HEK293 (cell line): ENCODE measurements at regions not wholly inside any gene's neighbourhood (a gene's known extent, or its start where the extent isn't known, plus 50 kb on each side); places are given as distances from the start of the nearest gene placed in this dataset.

ENCODE experiments used
- CTCF ChIA-PET: fragments of 350-600 bp; formaldehyde crosslinking; extraction: SDS; loops from one replicate; lab custom pipeline; 2021; ENCODE audit warnings: antibody characterized with exemption; lab: Yijun Ruan, JAX
- POLR2A ChIA-PET: fragments of 300-600 bp; formaldehyde crosslinking; extraction: SDS; loops from one replicate; lab custom pipeline; 2020; ENCODE audit warnings: antibody characterized with exemption, inconsistent platforms; lab: Yijun Ruan, JAX
- H3K27ac ChIP-seq: fragments of 200-500 bp; sonication (Bioruptor generic); 2 replicates; pipeline ENCODE4 v1.5.1; 2014; ENCODE audit warnings: low read depth, low read length, control low read depth, inconsistent platforms; ENCODE audit errors: extremely low read depth
- H3K36me3 ChIP-seq, 2 experiments: fragments of 200-500 bp in 1 of 2; sonication (Bioruptor generic) in 1 of 2; 1 replicate in 1 of 2; 2 replicates in 1 of 2; pipeline ENCODE4 v1.5.1; 2014 to 2017; ENCODE audit warnings: inconsistent platforms in 2 of 2, low read length in 2 of 2; ENCODE audit not compliant: control insufficient read depth in 2 of 2, insufficient read depth in 1 of 2
- H3K4me1 ChIP-seq: fragments of 200-500 bp; sonication (Bioruptor generic); 2 replicates; pipeline ENCODE4 v1.5.1; 2014; ENCODE audit warnings: mild to moderate bottlenecking, low read length, inconsistent platforms; ENCODE audit not compliant: control insufficient read depth, insufficient read depth
- H3K4me3 ChIP-seq: 2 replicates; pipeline ENCODE4 v1.5.1; 2011; ENCODE audit warnings: low read depth, mild to moderate bottlenecking, control low read depth, low read length, moderate library complexity
- H3K9me3 ChIP-seq: fragments of 200-500 bp; sonication (Bioruptor generic); 2 replicates; pipeline ENCODE4 v1.5.1; 2014; ENCODE audit warnings: low read depth, low read length, inconsistent platforms; ENCODE audit not compliant: control insufficient read depth, insufficient read depth
- BCL11A ChIP-seq: fragments of 450-650 bp; formaldehyde crosslinking; IDR thresholded peaks from 2 replicates; pipeline ENCODE4 v1.5.1; 2016; ENCODE audit warnings: low read depth, missing biosample characterization, missing genetic modification characterization
- GLI4 ChIP-seq: fragments of 450-650 bp; formaldehyde crosslinking; IDR thresholded peaks from 2 replicates; pipeline ENCODE4 v1.5.1; 2016; ENCODE audit warnings: missing biosample characterization, missing genetic modification characterization
- KLF10 ChIP-seq: fragments of 450-650 bp; IDR thresholded peaks from 2 replicates; pipeline ENCODE4 v1.5.1; 2018; ENCODE audit warnings: missing biosample characterization, mild to moderate bottlenecking, missing genetic modification characterization
- ZBTB44 ChIP-seq: fragments of 450-650 bp; IDR thresholded peaks from 2 replicates; pipeline ENCODE4 v1.5.1; 2018; ENCODE audit warnings: missing biosample characterization, mild to moderate bottlenecking, missing genetic modification characterization
- ZFP41 ChIP-seq: fragments of 450-650 bp; formaldehyde crosslinking; IDR thresholded peaks from 2 replicates; pipeline ENCODE4 v1.5.1; 2016; ENCODE audit warnings: missing biosample characterization, missing genetic modification characterization, borderline replicate concordance
- ZNF112 ChIP-seq: fragments of 450-650 bp; formaldehyde crosslinking; IDR thresholded peaks from 2 replicates; pipeline ENCODE4 v1.5.0; 2017; ENCODE audit warnings: missing biosample characterization, missing genetic modification characterization
- ZNF19 ChIP-seq: fragments of 450-650 bp; formaldehyde crosslinking; IDR thresholded peaks from 2 replicates; pipeline ENCODE4; 2016; ENCODE audit warnings: missing biosample characterization, missing genetic modification characterization, low read depth
- ZNF2 ChIP-seq: fragments of 450-650 bp; formaldehyde crosslinking; IDR thresholded peaks from 2 replicates; pipeline ENCODE4 v1.5.1; 2016; ENCODE audit warnings: missing biosample characterization, missing genetic modification characterization
- ZNF324 ChIP-seq: fragments of 450-650 bp; formaldehyde crosslinking; IDR thresholded peaks from 2 replicates; pipeline ENCODE4 v1.5.1; 2016; ENCODE audit warnings: missing biosample characterization, missing genetic modification characterization
- ZNF423 ChIP-seq: fragments of 450-650 bp; formaldehyde crosslinking; IDR thresholded peaks from 2 replicates; pipeline ENCODE4 v1.5.1; 2016; ENCODE audit warnings: missing biosample characterization, missing genetic modification characterization
- ZNF48 ChIP-seq: fragments of 450-650 bp; formaldehyde crosslinking; IDR thresholded peaks from 2 replicates; pipeline ENCODE4 v1.5.1; 2016; ENCODE audit warnings: missing biosample characterization, missing genetic modification characterization
- ZNF488 ChIP-seq: fragments of 450-650 bp; formaldehyde crosslinking; IDR thresholded peaks from 2 replicates; pipeline ENCODE4 v1.5.1; 2016; ENCODE audit warnings: missing biosample characterization, missing genetic modification characterization
- ZNF548 ChIP-seq: fragments of 450-650 bp; formaldehyde crosslinking; IDR thresholded peaks from 2 replicates; pipeline ENCODE4 v1.5.1; 2016; ENCODE audit warnings: missing biosample characterization, missing genetic modification characterization
- ZNF549 ChIP-seq: fragments of 450-650 bp; IDR thresholded peaks from 2 replicates; pipeline ENCODE4 v1.5.1; 2018; ENCODE audit warnings: missing biosample characterization, missing genetic modification characterization, mild to moderate bottlenecking, inconsistent platforms, moderate library complexity
- ZNF596 ChIP-seq: fragments of 450-650 bp; IDR thresholded peaks from 2 replicates; pipeline ENCODE4 v1.5.0; 2018; ENCODE audit warnings: missing biosample characterization, mild to moderate bottlenecking, missing genetic modification characterization, moderate library complexity
- ZNF76 ChIP-seq: fragments of 450-650 bp; formaldehyde crosslinking; IDR thresholded peaks from 2 replicates; pipeline ENCODE4; 2016; ENCODE audit warnings: low read depth, missing biosample characterization, missing genetic modification characterization, borderline replicate concordance
- ZSCAN5A ChIP-seq: fragments of 450-650 bp; formaldehyde crosslinking; IDR thresholded peaks from 2 replicates; pipeline ENCODE4 v1.5.1; 2016; ENCODE audit warnings: missing biosample characterization, missing genetic modification characterization
- TF ChIP-seq, protein P1 (sequence below): fragments of 450-650 bp; formaldehyde crosslinking; IDR thresholded peaks from 2 replicates; pipeline ENCODE4 v1.5.1; 2016; ENCODE audit warnings: missing biosample characterization, missing genetic modification characterization
- TF ChIP-seq, protein P2 (sequence below): fragments of 450-650 bp; formaldehyde crosslinking; IDR thresholded peaks from 2 replicates; pipeline ENCODE4 v1.5.1; 2017; ENCODE audit warnings: missing biosample characterization, missing genetic modification characterization

GRCh38 chr6:164990901-164991300 is 318.5 kb downstream of the C6orf118 start (continued):
- no peak for TF ChIP-seq ZNF423 (tag by site-specific recombination)
- TF ChIP-seq ZSCAN5A (tag by site-specific recombination), result no peak

- CTCF ChIA-PET, result no interaction called here
- no peaks in the 10 kb centered on the region for H3K9me3 ChIP-seq
- POLR2A ChIA-PET, result no interaction called here
- no peak overlapping the region for H3K4me3 ChIP-seq
- no peaks in the 10 kb centered on the region for H3K4me1 ChIP-seq
- TF ChIP-seq ZNF488 (tag by site-specific recombination), result no peak
- TF ChIP-seq BCL11A (tag by site-specific recombination), result no peak
- no peak for TF ChIP-seq ZNF112
- no peak for TF ChIP-seq ZNF596
- no peak for TF ChIP-seq ZNF76 (tag by site-specific recombination)
- no peak for TF ChIP-seq ZBTB44
- TF ChIP-seq GLI4 (tag by site-specific recombination), result no peak
- no peak for TF ChIP-seq ZNF324 (tag by site-specific recombination)
- TF ChIP-seq ZNF19 (tag by site-specific recombination), result no peak
- no peak for TF ChIP-seq ZNF48
- TF ChIP-seq ZNF548 (tag by site-specific recombination), result no peak
- no peak for TF ChIP-seq ZFP41
- no peak for TF ChIP-seq KLF10 (tag by site-specific recombination)
- TF ChIP-seq, protein P1, sequence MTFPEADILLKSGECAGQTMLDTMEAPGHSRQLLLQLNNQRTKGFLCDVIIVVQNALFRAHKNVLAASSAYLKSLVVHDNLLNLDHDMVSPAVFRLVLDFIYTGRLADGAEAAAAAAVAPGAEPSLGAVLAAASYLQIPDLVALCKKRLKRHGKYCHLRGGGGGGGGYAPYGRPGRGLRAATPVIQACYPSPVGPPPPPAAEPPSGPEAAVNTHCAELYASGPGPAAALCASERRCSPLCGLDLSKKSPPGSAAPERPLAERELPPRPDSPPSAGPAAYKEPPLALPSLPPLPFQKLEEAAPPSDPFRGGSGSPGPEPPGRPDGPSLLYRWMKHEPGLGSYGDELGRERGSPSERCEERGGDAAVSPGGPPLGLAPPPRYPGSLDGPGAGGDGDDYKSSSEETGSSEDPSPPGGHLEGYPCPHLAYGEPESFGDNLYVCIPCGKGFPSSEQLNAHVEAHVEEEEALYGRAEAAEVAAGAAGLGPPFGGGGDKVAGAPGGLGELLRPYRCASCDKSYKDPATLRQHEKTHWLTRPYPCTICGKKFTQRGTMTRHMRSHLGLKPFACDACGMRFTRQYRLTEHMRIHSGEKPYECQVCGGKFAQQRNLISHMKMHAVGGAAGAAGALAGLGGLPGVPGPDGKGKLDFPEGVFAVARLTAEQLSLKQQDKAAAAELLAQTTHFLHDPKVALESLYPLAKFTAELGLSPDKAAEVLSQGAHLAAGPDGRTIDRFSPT (tag by site-specific recombination), result no peak
- TF ChIP-seq, all 188 proteins: peak for 0
- Histone ChIP-seq H3K27ac (no peak overlapping the region), H3K36me3 (no peaks in the 10 kb centered on the region)
Observed at GRCh38 chr6:164982389-164982788, 327.0 kb downstream of the C6orf118 start.

- no peaks in the 10 kb centered on the region for H3K36me3 ChIP-seq
- POLR2A ChIA-PET, result no interaction called here
- H3K4me3 ChIP-seq, result no peak overlapping the region
- CTCF ChIA-PET, result no interaction called here
- no peaks in the 10 kb centered on the region for H3K9me3 ChIP-seq
- H3K27ac ChIP-seq, result no peak overlapping the region
- no peaks in the 10 kb centered on the region for H3K4me1 ChIP-seq
- TF ChIP-seq, protein P2, sequence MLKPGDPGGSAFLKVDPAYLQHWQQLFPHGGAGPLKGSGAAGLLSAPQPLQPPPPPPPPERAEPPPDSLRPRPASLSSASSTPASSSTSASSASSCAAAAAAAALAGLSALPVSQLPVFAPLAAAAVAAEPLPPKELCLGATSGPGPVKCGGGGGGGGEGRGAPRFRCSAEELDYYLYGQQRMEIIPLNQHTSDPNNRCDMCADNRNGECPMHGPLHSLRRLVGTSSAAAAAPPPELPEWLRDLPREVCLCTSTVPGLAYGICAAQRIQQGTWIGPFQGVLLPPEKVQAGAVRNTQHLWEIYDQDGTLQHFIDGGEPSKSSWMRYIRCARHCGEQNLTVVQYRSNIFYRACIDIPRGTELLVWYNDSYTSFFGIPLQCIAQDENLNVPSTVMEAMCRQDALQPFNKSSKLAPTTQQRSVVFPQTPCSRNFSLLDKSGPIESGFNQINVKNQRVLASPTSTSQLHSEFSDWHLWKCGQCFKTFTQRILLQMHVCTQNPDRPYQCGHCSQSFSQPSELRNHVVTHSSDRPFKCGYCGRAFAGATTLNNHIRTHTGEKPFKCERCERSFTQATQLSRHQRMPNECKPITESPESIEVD, result no peak
- no peak for TF ChIP-seq ZNF549
- TF ChIP-seq ZNF2 (tag by site-specific recombination), result no peak
Observed at GRCh38 chr6:164967102-164967501, 342.3 kb downstream of the C6orf118 start.
